Anterior cingulate cortex (tissue), 58 donors: ENCODE measurements at regions not wholly inside any gene's neighbourhood (a gene's known extent, or its start where the extent isn't known, plus 50 kb on each side); places are given as distances from the start of the nearest gene placed in this dataset.
A peak's percentile ranks its signal among the peaks of the same experiment; 100 is the strongest.
"Not testable (repeated sequence)": the region's sequence is repeated elsewhere in the genome, so short reads cannot be mapped to it uniquely, and the experiment has no call there.

ENCODE experiments used
- DNase-seq, 58 donors: peaks; one replicate each; lab custom pipeline; 2025; lab: John Stamatoyannopoulos, UW

GRCh38 chr18:4802296-4802695 lies 347.2 kb upstream of the DLGAP1 start:
- no peak for DNase-seq

GRCh38 chr18:4801151-4801550 lies 346.0 kb upstream of the DLGAP1 start:
- peak in 1 of 58 donors; percentile 10 for DNase-seq

- DNase-seq: no peak
Measured at GRCh38 chr18:4797002-4797685, 342.0 kb upstream of the DLGAP1 start.

GRCh38 chr18:4789506-4789905 lies 334.4 kb upstream of the DLGAP1 start:
- no peak for DNase-seq

- no peak for DNase-seq
Measured at GRCh38 chr18:4781873-4782272, 326.8 kb upstream of the DLGAP1 start.

- DNase-seq: no peak
Measured at GRCh38 chr18:4765401-4765800, 310.3 kb upstream of the DLGAP1 start.

GRCh38 chr18:4762330-4762729 lies 307.2 kb upstream of the DLGAP1 start:
- DNase-seq: no peak

GRCh38 chr18:4758980-4759379 lies 303.9 kb upstream of the DLGAP1 start:
- DNase-seq: no peak

GRCh38 chr18:4755848-4756247 lies 300.7 kb upstream of the DLGAP1 start:
- DNase-seq: no peak

GRCh38 chr18:4753151-4753550 lies 298.0 kb upstream of the DLGAP1 start:
- not testable (repeated sequence) for DNase-seq

GRCh38 chr18:4751523-4751922 lies 296.4 kb upstream of the DLGAP1 start:
- DNase-seq: peak in 3 of 58 donors; percentile 7 to 41 (median 23)

GRCh38 chr18:4750393-4751346 lies 295.6 kb upstream of the DLGAP1 start:
- DNase-seq: peak in 2 of 58 donors; percentile 17 to 34

- no peak for DNase-seq
Measured at GRCh38 chr18:4748975-4749374, 293.9 kb upstream of the DLGAP1 start.

- DNase-seq: no peak
Measured at GRCh38 chr18:4734903-4735302, 279.8 kb upstream of the DLGAP1 start.

- no peak for DNase-seq
Measured at GRCh38 chr18:4734021-4734420, 278.9 kb upstream of the DLGAP1 start.

- DNase-seq: no peak
Measured at GRCh38 chr18:4721545-4721944, 266.4 kb upstream of the DLGAP1 start.

GRCh38 chr18:4720518-4720917 lies 265.4 kb upstream of the DLGAP1 start:
- no peak for DNase-seq

GRCh38 chr18:4705894-4706293 lies 250.8 kb upstream of the DLGAP1 start:
- no peak for DNase-seq

- no peak for DNase-seq
Measured at GRCh38 chr18:4704781-4705180, 249.7 kb upstream of the DLGAP1 start.

GRCh38 chr18:4691836-4692235 lies 236.7 kb upstream of the DLGAP1 start:
- DNase-seq: no peak

- not testable (repeated sequence) for DNase-seq
Measured at GRCh38 chr18:4678685-4679084, 223.6 kb upstream of the DLGAP1 start.

GRCh38 chr18:4677006-4677405 lies 221.9 kb upstream of the DLGAP1 start:
- DNase-seq: no peak
